ENCODE measurements at regions not wholly inside any gene's neighbourhood (a gene's known extent, or its start where the extent isn't known, plus 50 kb on each side); places are given as distances from the start of the nearest gene placed in this dataset.

GRCh38 chr14:104371917-104372316 is 207.6 kb upstream of the C14orf180 start:
- Histone ChIP-seq H3K4me1 (ENCODE audit: control insufficient read depth, insufficient read depth, low read length) (no peaks in the 10 kb centered on the region), H3K27ac (ENCODE audit: extremely low read depth, low read depth, low read length) (no peak overlapping the region), H3K4me3 (ENCODE audit: low read depth, low read length) (no peak overlapping the region), H3K9me3 (ENCODE audit: control insufficient read depth, insufficient read depth, low read depth, low read length) (no peaks in the 10 kb centered on the region), H3K36me3 (ENCODE audit: control insufficient read depth in 2 of 2, insufficient read depth in 1 of 2, low read length in 2 of 2) (no peaks in the 10 kb centered on the region)
- ChIA-PET CTCF (no interaction called here), POLR2A (no interaction called here)
- TF ChIP-seq IKZF3 (tag by site-specific recombination; IDR thresholded peaks at IDR 0.05): no peak
- TF ChIP-seq ZNF280D (tag by site-specific recombination; IDR thresholded peaks at IDR 0.05): peak; percentile 56; the same call in 1 of the 2 replicates

- no peak for TF ChIP-seq ZNF626 (tag by site-specific recombination; IDR thresholded peaks at IDR 0.05)
- TF ChIP-seq ZNF138 (tag by site-specific recombination; IDR thresholded peaks at IDR 0.05; ENCODE audit: borderline replicate concordance): no peak
- TF ChIP-seq EGR2 (tag by site-specific recombination; IDR thresholded peaks at IDR 0.05; ENCODE audit: low read depth): peak; percentile 52
- TF ChIP-seq MYNN (tag by site-specific recombination; IDR thresholded peaks at IDR 0.05; ENCODE audit: borderline replicate concordance): no peak
- TF ChIP-seq ZFHX2 (tag by site-specific recombination; conservative IDR thresholded peaks at IDR 0.05): peak; percentile 67
- no peaks in the 10 kb centered on the region for H3K4me1 ChIP-seq (ENCODE audit: control insufficient read depth, insufficient read depth, low read length)
- no peaks in the 10 kb centered on the region for H3K9me3 ChIP-seq (ENCODE audit: control insufficient read depth, insufficient read depth, low read depth, low read length)
- CTCF ChIA-PET: no interaction called here
- no peak overlapping the region for H3K27ac ChIP-seq (ENCODE audit: extremely low read depth, low read depth, low read length)
- POLR2A ChIA-PET: no interaction called here
- H3K36me3 ChIP-seq (ENCODE audit: control insufficient read depth in 2 of 2, insufficient read depth in 1 of 2, low read length in 2 of 2): no peaks in the 10 kb centered on the region
- no peak overlapping the region for H3K4me3 ChIP-seq (ENCODE audit: low read depth, low read length)
Measured at GRCh38 chr14:104372390-104373054, 207.0 kb upstream of the C14orf180 start.

GRCh38 chr14:104373055-104373854 is 206.3 kb upstream of the C14orf180 start:
- no peak overlapping the region for H3K4me3 ChIP-seq (ENCODE audit: low read depth, low read length)
- H3K4me1 ChIP-seq (ENCODE audit: control insufficient read depth, insufficient read depth, low read length): no peaks in the 10 kb centered on the region
- CTCF ChIA-PET: no interaction called here
- POLR2A ChIA-PET: no interaction called here
- no peak overlapping the region for H3K27ac ChIP-seq (ENCODE audit: extremely low read depth, low read depth, low read length)
- H3K9me3 ChIP-seq (ENCODE audit: control insufficient read depth, insufficient read depth, low read depth, low read length): no peaks in the 10 kb centered on the region
- no peaks in the 10 kb centered on the region for H3K36me3 ChIP-seq (ENCODE audit: control insufficient read depth in 2 of 2, insufficient read depth in 1 of 2, low read length in 2 of 2)
- TF ChIP-seq IKZF3 (tag by site-specific recombination; IDR thresholded peaks at IDR 0.05) (0 out of 2 replicates have a peak, but pooled peaks have one; percentile 15), FEZF1 (tag by site-specific recombination; IDR thresholded peaks at IDR 0.05) (peak; percentile 72), GFI1B (tag by site-specific recombination; IDR thresholded peaks at IDR 0.05) (peak; percentile 14; the same call in 1 of the 2 replicates), ZFHX2 (tag by site-specific recombination; conservative IDR thresholded peaks at IDR 0.05) (peak; percentile 84), KLF16 (tag by site-specific recombination; IDR thresholded peaks at IDR 0.05) (no peak), GLIS2 (tag by site-specific recombination; IDR thresholded peaks at IDR 0.05) (peak; percentile 55), OSR2 (tag by site-specific recombination; IDR thresholded peaks at IDR 0.05) (peak; percentile 57), ZNF138 (tag by site-specific recombination; IDR thresholded peaks at IDR 0.05; ENCODE audit: borderline replicate concordance) (no peak), ZNF223 (tag by site-specific recombination; IDR thresholded peaks at IDR 0.05) (peak; percentile 61; the same call in 1 of the 2 replicates), ZNF423 (tag by site-specific recombination; IDR thresholded peaks at IDR 0.05) (peak; percentile 42; the same call in 1 of the 2 replicates), GLIS1 (tag by site-specific recombination; IDR thresholded peaks at IDR 0.05) (peak; percentile 100), ZNF175 (tag by site-specific recombination; IDR thresholded peaks at IDR 0.05) (no peak), ZNF518A (tag by site-specific recombination; conservative IDR thresholded peaks at IDR 0.05; ENCODE audit: low read depth) (no peak), ZNF488 (tag by site-specific recombination; IDR thresholded peaks at IDR 0.05) (peak; percentile 99), ZBTB8A (tag by site-specific recombination; IDR thresholded peaks at IDR 0.05) (peak; percentile 82), KLF1 (tag by site-specific recombination; IDR thresholded peaks at IDR 0.05) (peak; percentile 87), EGR2 (tag by site-specific recombination; IDR thresholded peaks at IDR 0.05; ENCODE audit: low read depth) (peak; percentile 49; the same call in 1 of the 2 replicates)

Data from HEK293 (cell line).